ENCODE measurements at regions not wholly inside any gene's neighbourhood (a gene's known extent, or its start where the extent isn't known, plus 50 kb on each side); places are given as distances from the start of the nearest gene placed in this dataset.

GRCh38 chr11:91788764-91789163 lies 435.9 kb upstream of the FAT3 start:
- no peak overlapping the region for H3K4me3 ChIP-seq (ENCODE audit: low read depth, low read length)
- no peaks in the 10 kb centered on the region for H3K36me3 ChIP-seq (ENCODE audit: control insufficient read depth in 2 of 2, insufficient read depth in 1 of 2, low read length in 2 of 2)
- POLR2A ChIA-PET: no interaction called here
- H3K4me1 ChIP-seq (ENCODE audit: control insufficient read depth, insufficient read depth, low read length): no peaks in the 10 kb centered on the region
- CTCF ChIA-PET: interaction anchor here (0.5 kb wide), 1 partner anchor 1501 kb away, joined by 3 read pairs; no protein-coding TSS in a partner anchor
- H3K9me3 ChIP-seq (ENCODE audit: control insufficient read depth, insufficient read depth, low read depth, low read length): no peaks in the 10 kb centered on the region
- H3K27ac ChIP-seq (ENCODE audit: extremely low read depth, low read depth, low read length): no peak overlapping the region
- TF ChIP-seq ZNF48 (tag by site-specific recombination; IDR thresholded peaks at IDR 0.05) (no peak), ZBTB49 (tag by site-specific recombination; IDR thresholded peaks at IDR 0.05; ENCODE audit: low read depth) (no peak), ZNF174 (tag by site-specific recombination; IDR thresholded peaks at IDR 0.05) (no peak), INSM2 (tag by site-specific recombination; IDR thresholded peaks at IDR 0.05) (no peak), ZNF404 (tag by site-specific recombination; IDR thresholded peaks at IDR 0.05) (no peak)

GRCh38 chr11:91786097-91786496 lies 438.5 kb upstream of the FAT3 start:
- TF ChIP-seq ZNF530 (tag by site-specific recombination; IDR thresholded peaks at IDR 0.05; ENCODE audit: low read depth) (no peak), YY1 (tag by site-specific recombination; IDR thresholded peaks at IDR 0.05) (no peak), ZNF830 (tag by site-specific recombination; IDR thresholded peaks at IDR 0.05; ENCODE audit: low read depth) (no peak), ZNF777 (tag by site-specific recombination; IDR thresholded peaks at IDR 0.05; ENCODE audit: borderline replicate concordance) (no peak), ZNF677 (tag by site-specific recombination; IDR thresholded peaks at IDR 0.05) (no peak), ZNF211 (tag by site-specific recombination; IDR thresholded peaks at IDR 0.05; ENCODE audit: low read depth) (no peak), ZNF335 (tag by site-specific recombination; conservative IDR thresholded peaks at IDR 0.05) (no peak), PRDM6 (tag by site-specific recombination; IDR thresholded peaks at IDR 0.05) (no peak), ZNF639 (tag by site-specific recombination; IDR thresholded peaks at IDR 0.05) (no peak)
- CTCF ChIA-PET: no interaction called here
- H3K4me3 ChIP-seq (ENCODE audit: low read depth, low read length): no peak overlapping the region
- no peaks in the 10 kb centered on the region for H3K4me1 ChIP-seq (ENCODE audit: control insufficient read depth, insufficient read depth, low read length)
- no peak overlapping the region for H3K27ac ChIP-seq (ENCODE audit: extremely low read depth, low read depth, low read length)
- H3K9me3 ChIP-seq (ENCODE audit: control insufficient read depth, insufficient read depth, low read depth, low read length): no peaks in the 10 kb centered on the region
- POLR2A ChIA-PET: no interaction called here
- no peaks in the 10 kb centered on the region for H3K36me3 ChIP-seq (ENCODE audit: control insufficient read depth in 2 of 2, insufficient read depth in 1 of 2, low read length in 2 of 2)

GRCh38 chr11:91783173-91783572 lies 441.4 kb upstream of the FAT3 start:
- no peaks in the 10 kb centered on the region for H3K36me3 ChIP-seq (ENCODE audit: control insufficient read depth in 2 of 2, insufficient read depth in 1 of 2, low read length in 2 of 2)
- H3K4me1 ChIP-seq (ENCODE audit: control insufficient read depth, insufficient read depth, low read length): no peaks in the 10 kb centered on the region
- no peak overlapping the region for H3K27ac ChIP-seq (ENCODE audit: extremely low read depth, low read depth, low read length)
- ChIA-PET POLR2A (no interaction called here), CTCF (interaction anchor here (0.5 kb wide), 1 partner anchor 571 kb away, joined by 4 read pairs; no protein-coding TSS in a partner anchor)
- H3K9me3 ChIP-seq (ENCODE audit: control insufficient read depth, insufficient read depth, low read depth, low read length): no peaks in the 10 kb centered on the region
- no peak overlapping the region for H3K4me3 ChIP-seq (ENCODE audit: low read depth, low read length)
- TF ChIP-seq ZNF585B (tag by site-specific recombination; IDR thresholded peaks at IDR 0.05) (peak; percentile 93), ZNF701 (tag by site-specific recombination; IDR thresholded peaks at IDR 0.05) (no peak), IKZF3 (tag by site-specific recombination; IDR thresholded peaks at IDR 0.05) (no peak), ZXDB (tag by site-specific recombination; IDR thresholded peaks at IDR 0.05) (no peak), PBX3 (CRISPR knock-in tag; IDR thresholded peaks at IDR 0.05) (no peak), ZEB2 (tag by site-specific recombination; IDR thresholded peaks at IDR 0.05) (no peak), ZNF362 (tag by site-specific recombination; IDR thresholded peaks at IDR 0.05) (no peak), SETDB1 (IDR thresholded peaks at IDR 0.05; ENCODE audit: insufficient read length, low read length) (peak; percentile 58)
